K562 (cell line): ENCODE measurements at regions not wholly inside any gene's neighbourhood (a gene's known extent, or its start where the extent isn't known, plus 50 kb on each side); places are given as distances from the start of the nearest gene placed in this dataset.

ENCODE experiments used
- ATAC-seq: fragments of 200-7000 bp; cut with Tn5 transposase; 3 replicates; pipeline ENCODE4 v1.9.1; 2020; ENCODE audit warnings: moderate library complexity
- BruUV-seq: library from RNA; stranded (reverse); fragments of 400-500 nt; replicated peaks from 2 replicates; lab custom pipeline; 2021; lab: Mats Ljungman, UMichigan
- CTCF ChIA-PET: fragments of 300-600 bp; formaldehyde crosslinking; extraction: SDS; loops from one replicate; lab custom pipeline; 2021; ENCODE audit warnings: low intra/inter-chr PET ratio; lab: Yijun Ruan, JAX
- POLR2A ChIA-PET: fragments of 300-600, 350-650 bp; sonication (Branson Sonifier 250); formaldehyde crosslinking; extraction: SDS; loops from one replicate; lab custom pipeline; 2021; ENCODE audit warnings: antibody characterized with exemption, inconsistent platforms; lab: Yijun Ruan, JAX
- DNase-seq, 4 experiments: peaks; one replicate each; pipeline versions ENCODE4 v3.0.0 to v3.0.0-alpha.2; 2011 to 2018; ENCODE audit warnings: low spot score in 3 of 4, mixed read lengths in 3 of 4; ENCODE audit errors: extremely low read depth in 1 of 4
- FAIRE-seq: peaks from 2 replicates; lab custom pipeline; 2011; peaks lifted over from hg19 to GRCh38; lab: Jason Lieb, UNC
- H2AFZ ChIP-seq: 2 replicates; pipeline ENCODE4 v1.6.0; 2011; ENCODE audit warnings: low read depth, low read length, control low read depth, inconsistent platforms
- H3K27ac ChIP-seq: fragments of 200-600 bp; 3 replicates; pipeline ENCODE4 v1.8.0; 2011; ENCODE audit warnings: low read depth, mild to moderate bottlenecking, control low read depth, inconsistent platforms, low read length, moderate library complexity, mixed read lengths; ENCODE audit errors: extremely low read depth
- H3K27me3 ChIP-seq, 2 experiments: fragments of 300-600 bp in 1 of 2; 2 replicates in 1 of 2; 3 replicates in 1 of 2; pipeline versions ENCODE4 v1.6.0 to v1.8.0; 2011; ENCODE audit warnings: inconsistent platforms in 2 of 2, low read length in 2 of 2, mild to moderate bottlenecking in 1 of 2, mixed read lengths in 1 of 2, moderate library complexity in 1 of 2; ENCODE audit not compliant: control insufficient read depth in 2 of 2, insufficient read depth in 2 of 2
- H3K36me3 ChIP-seq: fragments of 300-600 bp; 3 replicates; pipeline ENCODE4 v1.8.0; 2011; ENCODE audit warnings: mild to moderate bottlenecking, low read length, inconsistent platforms; ENCODE audit not compliant: control insufficient read depth, insufficient read depth
- H3K4me1 ChIP-seq, 2 experiments: fragments of 200-600 bp in 1 of 2; replicated peaks in 1 of 2; 2 replicates in 1 of 2; 3 replicates in 1 of 2; pipeline versions ENCODE4 v1.5.1 to v1.8.0; 2011; ENCODE audit warnings: inconsistent platforms in 2 of 2, low read length in 2 of 2, mild to moderate bottlenecking in 1 of 2, mixed read lengths in 1 of 2, moderate library complexity in 1 of 2; ENCODE audit not compliant: control insufficient read depth in 2 of 2, insufficient read depth in 2 of 2
- H3K4me2 ChIP-seq: 2 replicates; pipeline ENCODE4 v1.6.1; 2011; ENCODE audit warnings: low read length, control low read depth, inconsistent platforms, mixed read lengths; ENCODE audit not compliant: insufficient read depth
- H3K4me3 ChIP-seq: fragments of 200-600 bp; sonication (generic), shearing (Covaris generic); 2 replicates; pipeline ENCODE4 v1.5.1; 2016; ENCODE audit warnings: control low read depth, inconsistent platforms
- H3K79me2 ChIP-seq: fragments of 200-600 bp; 3 replicates; pipeline ENCODE4 v1.8.0; 2011; ENCODE audit warnings: low read length, inconsistent platforms; ENCODE audit not compliant: control insufficient read depth, insufficient read depth
- H3K9ac ChIP-seq, 2 experiments: 2 replicates each; pipeline versions ENCODE4 v1.6.0 to v1.6.1; 2011; ENCODE audit warnings: low read depth in 2 of 2, low read length in 2 of 2, control low read depth in 1 of 2, inconsistent platforms in 1 of 2, mild to moderate bottlenecking in 1 of 2, mixed read lengths in 1 of 2; ENCODE audit not compliant: insufficient read depth in 1 of 2
- H3K9me1 ChIP-seq: one replicate; pipeline ENCODE4 v1.6.0; 2011; ENCODE audit warnings: inconsistent platforms, mild to moderate bottlenecking, low read length, moderate library complexity; ENCODE audit not compliant: control insufficient read depth, insufficient read depth
- H3K9me3 ChIP-seq: replicated peaks from 2 replicates; pipeline ENCODE4 v1.5.1; 2011; ENCODE audit warnings: low read depth, low read length, inconsistent platforms; ENCODE audit not compliant: control insufficient read depth, insufficient read depth
- H4K20me1 ChIP-seq: replicated peaks from 2 replicates; pipeline ENCODE4 v1.6.1; 2011; ENCODE audit warnings: low read length, inconsistent platforms, mixed read lengths; ENCODE audit not compliant: control insufficient read depth, insufficient read depth
- COPS2 ChIP-seq: fragments of 450-650 bp; conservative IDR thresholded peaks from 2 replicates; pipeline ENCODE4 v1.6.1; 2016; ENCODE audit warnings: mild to moderate bottlenecking, moderate library complexity
- E2F6 ChIP-seq, 2 experiments: IDR thresholded peaks; 2 replicates each; pipeline ENCODE4 v1.6.1; 2011; ENCODE audit warnings: borderline replicate concordance in 1 of 2, control low read depth in 1 of 2, low read depth in 1 of 2, low read length in 1 of 2, mild to moderate bottlenecking in 1 of 2, mixed read lengths in 1 of 2, moderate library complexity in 1 of 2; ENCODE audit not compliant: insufficient read depth in 1 of 2, insufficient read length in 1 of 2, poor library complexity in 1 of 2, severe bottlenecking in 1 of 2; ENCODE audit errors: extremely low read depth in 1 of 2
- ELK3 ChIP-seq: fragments of 450-650 bp; formaldehyde crosslinking; IDR thresholded peaks from 2 replicates; pipeline ENCODE4 v1.4.0; 2020; ENCODE audit warnings: mild to moderate bottlenecking
- WGBS: fragments of 100-300 bp; shearing (Covaris generic); methylation state at CpG from one replicate; pipeline ENCODE4 v1.1.6; 2016; ENCODE audit warnings: low coverage, mixed read lengths; ENCODE audit not compliant: insufficient coverage; ENCODE audit errors: missing lambda C conversion rate; 5-methylcytosine and 5-hydroxymethylcytosine counted together
- in situ Hi-C: fragments of 300-500 bp; cut with MboI; formaldehyde crosslinking; loops from 4 replicates; pipeline ENCODE4 v1.15.0; 2018; ENCODE audit warnings: inconsistent platforms, mixed read lengths
- intact Hi-C: fragments of 100-400 bp; cut with micrococcal nuclease; formaldehyde crosslinking; loops from 2 replicates; pipeline ENCODE4 v1.14.2; 2022

GRCh38 chr2:240257940-240258580 lies 117.6 kb upstream of the OTOS start:
- no peak overlapping the region for H3K27ac ChIP-seq

More at GRCh38 chr2:240257940-240258580, 117.6 kb upstream of the OTOS start:
- ChIA-PET CTCF (no interaction called here), POLR2A (interaction anchor here (0.6 kb wide), 1 partner anchor 8 kb away, joined by 5 read pairs; no protein-coding TSS in a partner anchor)
- H3K79me2 ChIP-seq = no peaks in the 10 kb centered on the region
- H3K4me1 ChIP-seq = peaks cover 0 to 24% of the 10 kb centered on the region in 2 experiments; a peak in 2 of 5 replicates
- in situ Hi-C loops (no loop called here), intact Hi-C loops (no loop called here)
- no peaks in the 10 kb centered on the region for H3K9me1 ChIP-seq
- no peak for DNase-seq
- H3K36me3 ChIP-seq = no peaks in the 10 kb centered on the region
- no peak; the same call in 1 of the 3 replicates for ATAC-seq
- no TSS peak for BruUV-seq
- peak in 1 of 2 experiments; percentile 38 for TF ChIP-seq E2F6 (IDR thresholded peaks at IDR 0.05; ENCODE audit: borderline replicate concordance in 1 of 2, extremely low read depth in 1 of 2, insufficient read depth in 1 of 2, insufficient read length in 1 of 2, low read depth in 1 of 2, low read length in 1 of 2, poor library complexity in 1 of 2, severe bottlenecking in 1 of 2)
- no peak for TF ChIP-seq COPS2
- no peak for TF ChIP-seq ELK3 (CRISPR knock-in tag)
- TF ChIP-seq, all 486 proteins: peak for 1
- WGBS = 26% methylated on average over 15 of the region's 23 CpGs
- no peaks in the 10 kb centered on the region for H4K20me1 ChIP-seq
- peaks cover 2 to 10% of the 10 kb centered on the region in 2 experiments; a peak in 2 of 5 replicates for H3K27me3 ChIP-seq
- no peaks in the 10 kb centered on the region for H3K9me3 ChIP-seq
- H3K4me2 ChIP-seq = no peak overlapping the region
- H3K4me3 ChIP-seq = no peak overlapping the region
- no peak for FAIRE-seq
- peak overlapping the region; percentile 77 for H2AFZ ChIP-seq
- no peak overlapping the region; a peak in 1 of 4 replicates for H3K9ac ChIP-seq
